ENCODE measurements at regions not wholly inside any gene's neighbourhood (a gene's known extent, or its start where the extent isn't known, plus 50 kb on each side); places are given as distances from the start of the nearest gene placed in this dataset. TPM values are rescaled to one million over a fixed set of nuclear protein-coding genes. Genes with fewer than 3 reads are reported as not detected.

GRCh38 chr7:93626869-93627268, 52.3 kb upstream of the CALCR start:
- ChIA-PET CTCF (no interaction called here), POLR2A (ENCODE audit: unreplicated experiment) (no interaction called here)
- no peaks in the 10 kb centered on the region for H4K20me1 ChIP-seq (ENCODE audit: low read length)
- no peaks in the 10 kb centered on the region for H3K79me2 ChIP-seq (ENCODE audit: low read length)
- DNase-seq (no peak), ATAC-seq (no peak)
- no peaks in the 10 kb centered on the region for H3K4me1 ChIP-seq (ENCODE audit: insufficient read depth, low read length)
- no peak overlapping the region for H3K4me3 ChIP-seq (ENCODE audit: low read length)
- BruUV-seq (replicated peaks): no TSS peak
- intact Hi-C loops (cut with micrococcal nuclease): no loop called here
- H3K36me3 ChIP-seq (ENCODE audit: low read depth, low read length): no peaks in the 10 kb centered on the region
- TF ChIP-seq EZH2 (IDR thresholded peaks at IDR 0.05; ENCODE audit: low read length, unreplicated experiment): no peak
- no peak for TF ChIP-seq CTCF (conservative IDR thresholded peaks at IDR 0.05; ENCODE audit: low read depth, low read length)
- no peak for TF ChIP-seq EZH2phosphoT487 (IDR thresholded peaks at IDR 0.05; ENCODE audit: borderline replicate concordance, low read length)
- H3K27ac ChIP-seq (ENCODE audit: low read length): no peak overlapping the region
- no peaks in the 10 kb centered on the region for H3K9me3 ChIP-seq (ENCODE audit: low read length)
- no peak overlapping the region for H3K9ac ChIP-seq (ENCODE audit: low read length)
- H3K27me3 ChIP-seq (ENCODE audit: low read length): no peaks in the 10 kb centered on the region
- no peaks in the 10 kb centered on the region for H3F3A ChIP-seq (ENCODE audit: low read length, unreplicated experiment)
- no peak overlapping the region for H2AFZ ChIP-seq (ENCODE audit: low read length)
- no peak overlapping the region for H3K4me2 ChIP-seq (ENCODE audit: low read length)
- no peaks in the 10 kb centered on the region for H3K9me2 ChIP-seq (replicated peaks; ENCODE audit: low read length)

Small RNA genes lying in the stretch of these regions (microRNA-seq; reads per million reads assigned to microRNA genes)
- not detected for gene MIR4652 (ENCODE audit: unreplicated experiment)

Data from PC-3 (cell line).